ENCODE measurements at regions not wholly inside any gene's neighbourhood (a gene's known extent, or its start where the extent isn't known, plus 50 kb on each side); places are given as distances from the start of the nearest gene placed in this dataset.
"Not testable (repeated sequence)": the region's sequence is repeated elsewhere in the genome, so short reads cannot be mapped to it uniquely, and the experiment has no call there.

GRCh38 chr5:101455851-101456250 is 552.8 kb upstream of the ST8SIA4 start:
- DNase-seq, result no peak

- DNase-seq, result no peak
Measured at GRCh38 chr5:101455048-101455447, 552.0 kb upstream of the ST8SIA4 start.

GRCh38 chr5:101442281-101442680 is 539.2 kb upstream of the ST8SIA4 start:
- DNase-seq, result not testable (repeated sequence)

GRCh38 chr5:101440173-101440572 is 537.1 kb upstream of the ST8SIA4 start:
- no peak for DNase-seq

- DNase-seq, result no peak
Measured at GRCh38 chr5:101437351-101437750, 534.3 kb upstream of the ST8SIA4 start.

GRCh38 chr5:101435768-101436167 is 532.7 kb upstream of the ST8SIA4 start:
- no peak for DNase-seq

GRCh38 chr5:101431201-101431600 is 528.1 kb upstream of the ST8SIA4 start:
- no peak for DNase-seq

GRCh38 chr5:101430551-101430950 is 527.5 kb upstream of the ST8SIA4 start:
- DNase-seq, result no peak

GRCh38 chr5:101429241-101429640 is 526.2 kb upstream of the ST8SIA4 start:
- no peak for DNase-seq

GRCh38 chr5:101425339-101425859 is 522.3 kb upstream of the ST8SIA4 start:
- no peak for DNase-seq

GRCh38 chr5:101424530-101425175 is 521.6 kb upstream of the ST8SIA4 start:
- peak in 1 of 3 experiments; percentile 10 for DNase-seq

- DNase-seq, result no peak
Measured at GRCh38 chr5:101418713-101419118, 515.6 kb upstream of the ST8SIA4 start.

- DNase-seq, result no peak
Measured at GRCh38 chr5:101404531-101404930, 501.4 kb upstream of the ST8SIA4 start.

- no peak for DNase-seq
Measured at GRCh38 chr5:101393795-101394450, 490.8 kb upstream of the ST8SIA4 start.

- DNase-seq, result peak; percentile 6 to 65 (median 10)
Measured at GRCh38 chr5:101390151-101390908, 487.2 kb upstream of the ST8SIA4 start.

GRCh38 chr5:101385276-101385675 is 482.2 kb upstream of the ST8SIA4 start:
- DNase-seq, result no peak

- no peak for DNase-seq
Measured at GRCh38 chr5:101370181-101370580, 467.1 kb upstream of the ST8SIA4 start.

- DNase-seq, result no peak
Measured at GRCh38 chr5:101364469-101364868, 461.4 kb upstream of the ST8SIA4 start.

- DNase-seq, result no peak
Measured at GRCh38 chr5:101362067-101362466, 459.0 kb upstream of the ST8SIA4 start.

GRCh38 chr5:101346906-101347305 is 443.8 kb upstream of the ST8SIA4 start:
- DNase-seq, result no peak

- no peak for DNase-seq
Measured at GRCh38 chr5:101346447-101346846, 443.4 kb upstream of the ST8SIA4 start.

- DNase-seq, result no peak
Measured at GRCh38 chr5:101338226-101338625, 435.1 kb upstream of the ST8SIA4 start.

GRCh38 chr5:101327816-101328215 is 424.7 kb upstream of the ST8SIA4 start:
- no peak for DNase-seq

- DNase-seq, result no peak
Measured at GRCh38 chr5:101326766-101327165, 423.7 kb upstream of the ST8SIA4 start.
